Endothelial cell of umbilical vein (primary cell): ENCODE measurements at regions not wholly inside any gene's neighbourhood (a gene's known extent, or its start where the extent isn't known, plus 50 kb on each side); places are given as distances from the start of the nearest gene placed in this dataset.

Experiments used
- BruUV-seq: library from RNA; stranded (reverse); fragments of 400-500 nt; replicated peaks from 2 replicates; lab custom pipeline; 2021; lab: Mats Ljungman, UMichigan
- CTCF ChIA-PET: fragments of 300-600, 350-600 bp; sonication (Branson Sonifier 250); formaldehyde crosslinking; loops from one replicate; lab custom pipeline; 2021; ENCODE audit warnings: antibody characterized with exemption, inconsistent platforms; lab: Charles Lee
- POLR2A ChIA-PET: fragments of 300-600, 350-600 bp; sonication (Branson Sonifier 250); formaldehyde crosslinking; loops from one replicate; lab custom pipeline; 2021; ENCODE audit warnings: antibody characterized with exemption, inconsistent platforms; lab: Charles Lee
- DNase-seq: peaks from one replicate; pipeline ENCODE4 v3.0.0-alpha.2; 2011; ENCODE audit warnings: low read depth, low spot score
- FAIRE-seq: peaks from 2 replicates; lab custom pipeline; 2011; peaks lifted over from hg19 to GRCh38; lab: Jason Lieb, UNC
- H2AFZ ChIP-seq: 2 replicates; pipeline ENCODE4 v1.6.0; 2012; ENCODE audit warnings: low read depth, low read length, control low read depth, inconsistent platforms
- H3K27ac ChIP-seq: 2 replicates; pipeline ENCODE4 v1.5.1; 2011; ENCODE audit warnings: low read depth, mild to moderate bottlenecking, control low read depth, low read length, moderate library complexity; ENCODE audit not compliant: insufficient read depth
- H3K27me3 ChIP-seq, 2 experiments: 2 replicates each; pipeline versions ENCODE4 v1.6.0 to v1.6.1; 2011; ENCODE audit warnings: low read length in 2 of 2, mixed read lengths in 1 of 2; ENCODE audit not compliant: control insufficient read depth in 2 of 2, insufficient read depth in 2 of 2
- H3K36me3 ChIP-seq, 2 experiments: 2 replicates in 1 of 2; 3 replicates in 1 of 2; pipeline ENCODE4 v1.5.1; 2011; ENCODE audit warnings: low read length in 2 of 2, mild to moderate bottlenecking in 1 of 2, moderate library complexity in 1 of 2; ENCODE audit not compliant: control insufficient read depth in 2 of 2, insufficient read depth in 2 of 2; ENCODE audit errors: extremely low read depth in 1 of 2
- H3K4me1 ChIP-seq: 3 replicates; pipeline ENCODE4 v1.5.1; 2011; ENCODE audit warnings: mild to moderate bottlenecking, low read length; ENCODE audit not compliant: control insufficient read depth, insufficient read depth; ENCODE audit errors: extremely low read depth
- H3K4me2 ChIP-seq: 2 replicates; pipeline ENCODE4 v1.6.1; 2011; ENCODE audit warnings: low read length, control low read depth, mixed read lengths; ENCODE audit not compliant: insufficient read depth
- H3K4me3 ChIP-seq, 3 experiments: fragments of 200-600 bp in 1 of 3; sonication (generic), shearing (Covaris generic) in 1 of 3; replicated peaks in 1 of 3; 2 replicates each; pipeline ENCODE4 v1.5.1; 2011 to 2016; ENCODE audit warnings: control low read depth in 3 of 3, low read length in 3 of 3, mild to moderate bottlenecking in 2 of 3, inconsistent platforms in 1 of 3, low read depth in 1 of 3, moderate library complexity in 1 of 3; ENCODE audit not compliant: insufficient read depth in 1 of 3
- H3K79me2 ChIP-seq: 2 replicates; pipeline ENCODE4 v1.6.0; 2012; ENCODE audit warnings: low read length, inconsistent platforms; ENCODE audit not compliant: control insufficient read depth, insufficient read depth
- H3K9ac ChIP-seq: replicated peaks from 2 replicates; pipeline ENCODE3; 2011; ENCODE audit warnings: low read length, control low read depth; ENCODE audit not compliant: insufficient read depth; ENCODE audit errors: extremely low read depth
- H3K9me1 ChIP-seq: replicated peaks from 3 replicates; pipeline ENCODE4 v1.6.0; 2011; ENCODE audit warnings: mild to moderate bottlenecking, low read length; ENCODE audit not compliant: control insufficient read depth, insufficient read depth; ENCODE audit errors: extremely low read depth
- H3K9me3 ChIP-seq: replicated peaks from 2 replicates; pipeline ENCODE4 v1.5.1; 2012; ENCODE audit warnings: low read length, inconsistent platforms; ENCODE audit not compliant: control insufficient read depth, insufficient read depth
- H4K20me1 ChIP-seq: replicated peaks from 2 replicates; pipeline ENCODE3; 2011; ENCODE audit warnings: mild to moderate bottlenecking, low read length; ENCODE audit not compliant: control insufficient read depth, insufficient read depth; ENCODE audit errors: extremely low read depth
- CTCF ChIP-seq, 2 donors: IDR thresholded peaks; 1 replicate in 1 of 2; 2 replicates in 1 of 2; pipeline ENCODE4 v1.5.1; 2011; ENCODE audit warnings: low read length in 2 of 2, mild to moderate bottlenecking in 2 of 2, moderate library complexity in 2 of 2, control low read depth in 1 of 2, inconsistent platforms in 1 of 2, low read depth in 1 of 2; ENCODE audit not compliant: insufficient read depth in 1 of 2; ENCODE audit errors: extremely low read depth in 1 of 2
- EZH2 ChIP-seq: IDR thresholded peaks from 2 replicates; pipeline ENCODE4 v1.6.1; 2012; ENCODE audit warnings: borderline replicate concordance, low read depth, mild to moderate bottlenecking, moderate library complexity, low read length, inconsistent platforms; ENCODE audit not compliant: severe bottlenecking
- FOS ChIP-seq: IDR thresholded peaks from 2 replicates; pipeline ENCODE4 v1.6.1; 2011; ENCODE audit warnings: mild to moderate bottlenecking, low read length, moderate library complexity, borderline replicate concordance; ENCODE audit not compliant: insufficient read depth
- GATA2 ChIP-seq: IDR thresholded peaks from 2 replicates; pipeline ENCODE4 v1.7.0; 2011; ENCODE audit warnings: low read depth, mild to moderate bottlenecking, moderate library complexity, mixed read lengths, low read length; ENCODE audit not compliant: insufficient read length, insufficient read depth
- JUN ChIP-seq: IDR thresholded peaks from 2 replicates; pipeline ENCODE4 v1.6.1; 2011; ENCODE audit warnings: borderline replicate concordance, low read depth; ENCODE audit not compliant: insufficient read length, insufficient read depth
- MAX ChIP-seq: IDR thresholded peaks from 2 replicates; pipeline ENCODE4 v1.6.1; 2011; ENCODE audit not compliant: insufficient read depth, insufficient read length
- MYC ChIP-seq: IDR thresholded peaks from one replicate; pipeline ENCODE4 v1.6.1; 2011; ENCODE audit warnings: mild to moderate bottlenecking, low read depth, low read length
- POLR2A ChIP-seq: IDR thresholded peaks from 2 replicates; pipeline ENCODE4 v1.6.1; 2012; ENCODE audit warnings: low read depth, mild to moderate bottlenecking, control low read depth, low read length
- POLR2AphosphoS5 ChIP-seq: IDR thresholded peaks from 2 replicates; pipeline ENCODE4 v1.6.1; 2012; ENCODE audit warnings: low read depth, mild to moderate bottlenecking, control low read depth, low read length, moderate library complexity; ENCODE audit not compliant: insufficient read depth
- dilution Hi-C: fragments of 300-500 bp; cut with MboI; formaldehyde crosslinking; loops from one replicate; pipeline ENCODE4 v1.15.0; 2019; ENCODE audit warnings: low sequenced_read_pairs; ENCODE audit not compliant: extremely low pct_ligation_motif_present
- intact Hi-C: fragments of 100-400 bp; cut with micrococcal nuclease; formaldehyde crosslinking; loops from one replicate; pipeline ENCODE4 v1.10.0; 2022

- ChIA-PET CTCF (no interaction called here), POLR2A (no interaction called here)
- no peaks in the 10 kb centered on the region for H3K4me1 ChIP-seq
- dilution Hi-C loops (no loop called here), intact Hi-C loops (no loop called here)
- H3K4me2 ChIP-seq, result no peak overlapping the region
- no peaks in the 10 kb centered on the region for H3K27me3 ChIP-seq
- no peaks in the 10 kb centered on the region for H3K79me2 ChIP-seq
- TF ChIP-seq POLR2A (no peak), GATA2 (no peak), EZH2 (no peak)
- H3K36me3 ChIP-seq, result no peaks in the 10 kb centered on the region
- no peak overlapping the region for H3K9ac ChIP-seq
- H3K9me1 ChIP-seq, result no peaks in the 10 kb centered on the region
- H2AFZ ChIP-seq, result no peak overlapping the region
- H4K20me1 ChIP-seq, result no peaks in the 10 kb centered on the region
- DNase-seq (no peak), FAIRE-seq (no peak)
- no peaks in the 10 kb centered on the region for H3K9me3 ChIP-seq
- H3K27ac ChIP-seq, result no peak overlapping the region
- H3K4me3 ChIP-seq, result no peak overlapping the region
- BruUV-seq, result no TSS peak
Observed at GRCh38 chr3:144415492-144415891, 443.9 kb downstream of the DIPK2A start.

- Histone ChIP-seq H2AFZ (no peak overlapping the region), H4K20me1 (no peaks in the 10 kb centered on the region), H3K9me1 (no peaks in the 10 kb centered on the region), H3K4me3 (no peak overlapping the region), H3K9me3 (no peaks in the 10 kb centered on the region), H3K9ac (no peak overlapping the region), H3K27me3 (no peaks in the 10 kb centered on the region), H3K27ac (no peak overlapping the region), H3K4me1 (no peaks in the 10 kb centered on the region), H3K4me2 (no peak overlapping the region), H3K36me3 (no peaks in the 10 kb centered on the region), H3K79me2 (no peaks in the 10 kb centered on the region)
- intact Hi-C loops (no loop called here), dilution Hi-C loops (no loop called here)
- ChIA-PET CTCF (no interaction called here), POLR2A (no interaction called here)
- FAIRE-seq, result no peak
- no peak for DNase-seq
- no TSS peak for BruUV-seq
- TF ChIP-seq MAX (no peak), POLR2A (no peak), JUN (no peak), GATA2 (no peak), POLR2AphosphoS5 (no peak), FOS (no peak), MYC (no peak), CTCF (IDR thresholded peaks at IDR 0.05; ENCODE audit: extremely low read depth in 1 of 2, insufficient read depth in 1 of 2, low read depth in 1 of 2, low read length in 2 of 2) (no peak), EZH2 (no peak)
Observed at GRCh38 chr3:144424606-144425005, 453.0 kb downstream of the DIPK2A start.
